ENCODE measurements at regions not wholly inside any gene's neighbourhood (a gene's known extent, or its start where the extent isn't known, plus 50 kb on each side); places are given as distances from the start of the nearest gene placed in this dataset.

- no peak for DNase-seq (ENCODE audit: low read depth in 1 of 2, low spot score in 1 of 2)
- H3K4me3 ChIP-seq = no peak overlapping the region
- WGBS (ENCODE audit: missing lambda C conversion rate) = 93% methylated on average over 9 of the region's 9 CpGs
- TF ChIP-seq MAZ (IDR thresholded peaks at IDR 0.05; ENCODE audit: borderline replicate concordance, low read depth, low read length) (no peak), RFX5 (IDR thresholded peaks at IDR 0.05) (no peak), EP300 (IDR thresholded peaks at IDR 0.05) (no peak), ZC3H11A (IDR thresholded peaks at IDR 0.05) (no peak), KDM1A (IDR thresholded peaks at IDR 0.05; ENCODE audit: low read depth) (no peak), EHF (CRISPR knock-in tag; IDR thresholded peaks at IDR 0.05) (no peak), RCOR1 (IDR thresholded peaks at IDR 0.05; ENCODE audit: low read depth, low read length) (no peak), NFE2L2 (conservative IDR thresholded peaks at IDR 0.05; ENCODE audit: low read length) (no peak), EHMT2 (IDR thresholded peaks at IDR 0.05; ENCODE audit: low read depth) (no peak)
- no peak for FAIRE-seq
- ChIA-PET CTCF (interaction anchor here (0.7 kb wide), 1 partner anchor 14 kb away, joined by 3 read pairs; no protein-coding TSS in a partner anchor), POLR2A (no interaction called here)
- H3K9me3 ChIP-seq = no peaks in the 10 kb centered on the region
- H3K4me2 ChIP-seq = no peak overlapping the region
- ATAC-seq = no peak
- no peaks in the 10 kb centered on the region; the same call in 2 of the 3 replicates for H3K4me1 ChIP-seq
- H3K27ac ChIP-seq = no peak overlapping the region
These were observed 50.3 kb upstream of the KYNU start for GRCh38 chr2:142827170-142827569.

GRCh38 chr2:142825861-142826260 lies 51.6 kb upstream of the KYNU start:
- CTCF ChIA-PET = interaction anchor here (0.9 kb wide), 1 partner anchor 129 kb away, joined by 3 read pairs; no protein-coding TSS in a partner anchor
- no peak overlapping the region for H3K27ac ChIP-seq
- no peak overlapping the region for H3K4me3 ChIP-seq
- no peak for DNase-seq (ENCODE audit: low read depth in 1 of 2, low spot score in 1 of 2)
- ATAC-seq = no peak
- H3K4me1 ChIP-seq = no peaks in the 10 kb centered on the region; the same call in 2 of the 3 replicates
- POLR2A ChIA-PET = no interaction called here
- WGBS (ENCODE audit: missing lambda C conversion rate) = 91% methylated on average over 2 of the region's 2 CpGs
- H3K9me3 ChIP-seq = no peaks in the 10 kb centered on the region
- no peak for FAIRE-seq
- H3K4me2 ChIP-seq = no peak overlapping the region
- TF ChIP-seq NFE2L2 (conservative IDR thresholded peaks at IDR 0.05; ENCODE audit: low read length) (no peak), ZFP36 (IDR thresholded peaks at IDR 0.05; ENCODE audit: borderline replicate concordance, partially characterized antibody) (no peak), PHF8 (IDR thresholded peaks at IDR 0.05; ENCODE audit: borderline replicate concordance, low read depth) (no peak), CHD2 (IDR thresholded peaks at IDR 0.05; ENCODE audit: low read length, partially characterized antibody) (no peak), POLR2A (IDR thresholded peaks at IDR 0.05; ENCODE audit: low read length) (no peak), FOSB (CRISPR knock-in tag; IDR thresholded peaks at IDR 0.05) (no peak), RARB (CRISPR knock-in tag; IDR thresholded peaks at IDR 0.05) (no peak), FOSL2 (IDR thresholded peaks at IDR 0.05) (no peak), FOSL2 (CRISPR knock-in tag; IDR thresholded peaks at IDR 0.05) (no peak), POLR2AphosphoS2 (conservative IDR thresholded peaks at IDR 0.05; ENCODE audit: low read length) (no peak), TFCP2L1 (CRISPR knock-in tag; IDR thresholded peaks at IDR 0.05) (no peak), NPAS2 (CRISPR knock-in tag; IDR thresholded peaks at IDR 0.05; ENCODE audit: borderline replicate concordance) (no peak), EHF (CRISPR knock-in tag; IDR thresholded peaks at IDR 0.05) (no peak), CBX8 (IDR thresholded peaks at IDR 0.05) (no peak)
- TF ChIP-seq, protein P1, sequence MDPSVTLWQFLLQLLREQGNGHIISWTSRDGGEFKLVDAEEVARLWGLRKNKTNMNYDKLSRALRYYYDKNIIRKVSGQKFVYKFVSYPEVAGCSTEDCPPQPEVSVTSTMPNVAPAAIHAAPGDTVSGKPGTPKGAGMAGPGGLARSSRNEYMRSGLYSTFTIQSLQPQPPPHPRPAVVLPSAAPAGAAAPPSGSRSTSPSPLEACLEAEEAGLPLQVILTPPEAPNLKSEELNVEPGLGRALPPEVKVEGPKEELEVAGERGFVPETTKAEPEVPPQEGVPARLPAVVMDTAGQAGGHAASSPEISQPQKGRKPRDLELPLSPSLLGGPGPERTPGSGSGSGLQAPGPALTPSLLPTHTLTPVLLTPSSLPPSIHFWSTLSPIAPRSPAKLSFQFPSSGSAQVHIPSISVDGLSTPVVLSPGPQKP (IDR thresholded peaks at IDR 0.05; ENCODE audit: low read depth, low read length) = no peak

GRCh38 chr2:142824756-142825155 lies 52.7 kb upstream of the KYNU start:
- Histone ChIP-seq H3K27ac (no peak overlapping the region), H3K9me3 (no peaks in the 10 kb centered on the region), H3K4me3 (no peak overlapping the region), H3K4me2 (no peak overlapping the region), H3K4me1 (no peaks in the 10 kb centered on the region; the same call in 2 of the 3 replicates)
- ATAC-seq = no peak
- CTCF ChIA-PET = no interaction called here
- no peak for DNase-seq (ENCODE audit: low read depth in 1 of 2, low spot score in 1 of 2)
- POLR2A ChIA-PET = no interaction called here
- whole genome bisulfite sequencing (ENCODE audit: missing lambda C conversion rate) = 86% methylated on average over 1 of the region's 1 CpG
- no peak for TF ChIP-seq ATOH8 (CRISPR knock-in tag; IDR thresholded peaks at IDR 0.05; ENCODE audit: low read depth)
- TF ChIP-seq KDM5A (IDR thresholded peaks at IDR 0.05) = no peak
- TF ChIP-seq ZC3H11A (IDR thresholded peaks at IDR 0.05) = no peak
- no peak for TF ChIP-seq POLR2A (IDR thresholded peaks at IDR 0.05; ENCODE audit: low read length)
- no peak for TF ChIP-seq JUN (IDR thresholded peaks at IDR 0.05)
- no peak for TF ChIP-seq NFE2L2 (conservative IDR thresholded peaks at IDR 0.05; ENCODE audit: low read length)
- TF ChIP-seq, protein P2, sequence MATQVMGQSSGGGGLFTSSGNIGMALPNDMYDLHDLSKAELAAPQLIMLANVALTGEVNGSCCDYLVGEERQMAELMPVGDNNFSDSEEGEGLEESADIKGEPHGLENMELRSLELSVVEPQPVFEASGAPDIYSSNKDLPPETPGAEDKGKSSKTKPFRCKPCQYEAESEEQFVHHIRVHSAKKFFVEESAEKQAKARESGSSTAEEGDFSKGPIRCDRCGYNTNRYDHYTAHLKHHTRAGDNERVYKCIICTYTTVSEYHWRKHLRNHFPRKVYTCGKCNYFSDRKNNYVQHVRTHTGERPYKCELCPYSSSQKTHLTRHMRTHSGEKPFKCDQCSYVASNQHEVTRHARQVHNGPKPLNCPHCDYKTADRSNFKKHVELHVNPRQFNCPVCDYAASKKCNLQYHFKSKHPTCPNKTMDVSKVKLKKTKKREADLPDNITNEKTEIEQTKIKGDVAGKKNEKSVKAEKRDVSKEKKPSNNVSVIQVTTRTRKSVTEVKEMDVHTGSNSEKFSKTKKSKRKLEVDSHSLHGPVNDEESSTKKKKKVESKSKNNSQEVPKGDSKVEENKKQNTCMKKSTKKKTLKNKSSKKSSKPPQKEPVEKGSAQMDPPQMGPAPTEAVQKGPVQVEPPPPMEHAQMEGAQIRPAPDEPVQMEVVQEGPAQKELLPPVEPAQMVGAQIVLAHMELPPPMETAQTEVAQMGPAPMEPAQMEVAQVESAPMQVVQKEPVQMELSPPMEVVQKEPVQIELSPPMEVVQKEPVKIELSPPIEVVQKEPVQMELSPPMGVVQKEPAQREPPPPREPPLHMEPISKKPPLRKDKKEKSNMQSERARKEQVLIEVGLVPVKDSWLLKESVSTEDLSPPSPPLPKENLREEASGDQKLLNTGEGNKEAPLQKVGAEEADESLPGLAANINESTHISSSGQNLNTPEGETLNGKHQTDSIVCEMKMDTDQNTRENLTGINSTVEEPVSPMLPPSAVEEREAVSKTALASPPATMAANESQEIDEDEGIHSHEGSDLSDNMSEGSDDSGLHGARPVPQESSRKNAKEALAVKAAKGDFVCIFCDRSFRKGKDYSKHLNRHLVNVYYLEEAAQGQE (IDR thresholded peaks at IDR 0.05) = no peak
- no peak for FAIRE-seq

Measured in A549 (cell line).